ENCODE measurements at regions not wholly inside any gene's neighbourhood (a gene's known extent, or its start where the extent isn't known, plus 50 kb on each side); places are given as distances from the start of the nearest gene placed in this dataset.

DNA sequence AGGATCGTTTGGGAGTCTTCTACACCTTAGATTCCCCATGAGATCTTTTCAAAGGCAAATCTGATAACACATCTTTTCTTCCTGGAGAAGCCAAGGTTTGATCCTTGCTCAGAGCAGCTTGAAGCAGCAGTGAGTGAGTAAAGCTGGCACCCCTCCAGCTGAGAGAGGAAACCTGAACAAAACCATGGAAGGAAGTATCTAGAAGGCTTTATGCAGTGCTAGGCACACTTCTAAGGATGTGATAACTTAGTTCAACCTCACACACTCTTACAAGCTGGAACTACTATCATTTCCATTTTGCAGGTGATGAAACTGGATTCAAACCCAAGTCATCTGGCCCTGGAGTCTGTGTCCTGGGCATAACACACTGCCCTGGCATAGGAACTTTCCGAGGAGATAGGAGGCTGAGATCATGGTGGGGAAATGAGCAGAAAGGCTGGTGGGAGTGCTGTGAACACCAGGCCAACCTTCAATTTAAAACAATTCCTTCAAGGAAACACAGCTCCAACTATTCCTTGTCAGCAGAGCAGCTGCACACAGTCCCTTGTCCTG, 71.2 kb downstream of the CTAGE1 start:
- TF ChIP-seq, protein P1, sequence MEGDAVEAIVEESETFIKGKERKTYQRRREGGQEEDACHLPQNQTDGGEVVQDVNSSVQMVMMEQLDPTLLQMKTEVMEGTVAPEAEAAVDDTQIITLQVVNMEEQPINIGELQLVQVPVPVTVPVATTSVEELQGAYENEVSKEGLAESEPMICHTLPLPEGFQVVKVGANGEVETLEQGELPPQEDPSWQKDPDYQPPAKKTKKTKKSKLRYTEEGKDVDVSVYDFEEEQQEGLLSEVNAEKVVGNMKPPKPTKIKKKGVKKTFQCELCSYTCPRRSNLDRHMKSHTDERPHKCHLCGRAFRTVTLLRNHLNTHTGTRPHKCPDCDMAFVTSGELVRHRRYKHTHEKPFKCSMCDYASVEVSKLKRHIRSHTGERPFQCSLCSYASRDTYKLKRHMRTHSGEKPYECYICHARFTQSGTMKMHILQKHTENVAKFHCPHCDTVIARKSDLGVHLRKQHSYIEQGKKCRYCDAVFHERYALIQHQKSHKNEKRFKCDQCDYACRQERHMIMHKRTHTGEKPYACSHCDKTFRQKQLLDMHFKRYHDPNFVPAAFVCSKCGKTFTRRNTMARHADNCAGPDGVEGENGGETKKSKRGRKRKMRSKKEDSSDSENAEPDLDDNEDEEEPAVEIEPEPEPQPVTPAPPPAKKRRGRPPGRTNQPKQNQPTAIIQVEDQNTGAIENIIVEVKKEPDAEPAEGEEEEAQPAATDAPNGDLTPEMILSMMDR (conservative IDR thresholded peaks at IDR 0.05), result no peak
- no peak for TF ChIP-seq EZH2 (IDR thresholded peaks at IDR 0.05; ENCODE audit: low read depth)
